ENCODE measurements at regions not wholly inside any gene's neighbourhood (a gene's known extent, or its start where the extent isn't known, plus 50 kb on each side); places are given as distances from the start of the nearest gene placed in this dataset.

DNA sequence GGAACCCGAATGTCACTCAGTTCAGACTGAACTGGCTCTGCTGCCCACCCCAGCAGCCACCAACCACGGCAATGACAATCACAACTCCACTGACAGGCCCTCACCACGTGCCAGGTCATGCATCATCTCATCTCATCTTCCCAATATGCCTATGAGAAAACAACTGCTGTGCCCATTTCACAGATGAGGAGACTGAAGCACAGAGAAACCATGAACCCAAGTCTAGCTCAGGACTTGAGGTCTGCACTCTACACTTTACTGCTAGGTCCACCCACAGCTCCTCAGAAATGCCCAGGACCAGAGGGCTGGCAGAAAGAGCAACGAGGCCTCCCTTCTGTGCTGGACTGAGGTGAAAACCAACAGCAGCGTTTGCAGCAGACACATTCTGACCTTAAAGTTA lies 99.2 kb upstream of the LINGO1 start:
- TF ChIP-seq, protein P1, sequence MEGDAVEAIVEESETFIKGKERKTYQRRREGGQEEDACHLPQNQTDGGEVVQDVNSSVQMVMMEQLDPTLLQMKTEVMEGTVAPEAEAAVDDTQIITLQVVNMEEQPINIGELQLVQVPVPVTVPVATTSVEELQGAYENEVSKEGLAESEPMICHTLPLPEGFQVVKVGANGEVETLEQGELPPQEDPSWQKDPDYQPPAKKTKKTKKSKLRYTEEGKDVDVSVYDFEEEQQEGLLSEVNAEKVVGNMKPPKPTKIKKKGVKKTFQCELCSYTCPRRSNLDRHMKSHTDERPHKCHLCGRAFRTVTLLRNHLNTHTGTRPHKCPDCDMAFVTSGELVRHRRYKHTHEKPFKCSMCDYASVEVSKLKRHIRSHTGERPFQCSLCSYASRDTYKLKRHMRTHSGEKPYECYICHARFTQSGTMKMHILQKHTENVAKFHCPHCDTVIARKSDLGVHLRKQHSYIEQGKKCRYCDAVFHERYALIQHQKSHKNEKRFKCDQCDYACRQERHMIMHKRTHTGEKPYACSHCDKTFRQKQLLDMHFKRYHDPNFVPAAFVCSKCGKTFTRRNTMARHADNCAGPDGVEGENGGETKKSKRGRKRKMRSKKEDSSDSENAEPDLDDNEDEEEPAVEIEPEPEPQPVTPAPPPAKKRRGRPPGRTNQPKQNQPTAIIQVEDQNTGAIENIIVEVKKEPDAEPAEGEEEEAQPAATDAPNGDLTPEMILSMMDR (IDR thresholded peaks at IDR 0.05 in 8 of 11, conservative IDR thresholded peaks at IDR 0.05 in 3 of 11): no peak
- TF ChIP-seq POLR2AphosphoS5 (IDR thresholded peaks at IDR 0.05): no peak
